ENCODE measurements at regions not wholly inside any gene's neighbourhood (a gene's known extent, or its start where the extent isn't known, plus 50 kb on each side); places are given as distances from the start of the nearest gene placed in this dataset.
"Not testable (repeated sequence)": the region's sequence is repeated elsewhere in the genome, so short reads cannot be mapped to it uniquely, and the experiment has no call there.

GRCh38 chr5:100341485-100341884, 193.7 kb upstream of the FAM174A start:
- not testable (repeated sequence) for H3K4ac ChIP-seq (ENCODE audit: low read length); H3K4me1 ChIP-seq (ENCODE audit: control insufficient read depth in 2 of 2, insufficient read depth in 1 of 2, low read depth in 1 of 2, low read length in 2 of 2); H4K8ac ChIP-seq (ENCODE audit: low read depth, low read length); H3K4me3 ChIP-seq (ENCODE audit: low read length in 2 of 2); H3K79me1 ChIP-seq (ENCODE audit: low read depth, low read length); H2BK120ac ChIP-seq (ENCODE audit: low read depth, low read length); H3K27me3 ChIP-seq (ENCODE audit: control insufficient read depth in 3 of 3, insufficient read depth in 3 of 3, low read depth in 1 of 3, low read length in 3 of 3); H3K23ac ChIP-seq (ENCODE audit: low read depth, low read length, poor library complexity); H3K36me3 ChIP-seq (replicated peaks in 1 of 2; ENCODE audit: control insufficient read depth in 2 of 2, insufficient read depth in 2 of 2, low read length in 2 of 2); H3K9me3 ChIP-seq (replicated peaks in 1 of 2; ENCODE audit: control insufficient read depth in 2 of 2, insufficient read depth in 1 of 2, low read depth in 1 of 2, low read length in 2 of 2); H2BK15ac ChIP-seq (ENCODE audit: low read length); H3K9ac ChIP-seq (ENCODE audit: low read depth, low read length, poor library complexity); H3K14ac ChIP-seq (ENCODE audit: low read length); H2AFZ ChIP-seq (ENCODE audit: low read length); H3K18ac ChIP-seq (ENCODE audit: low read length); DNase-seq (ENCODE audit: low spot score); H2AK5ac ChIP-seq (ENCODE audit: low read depth, low read length); H3K27ac ChIP-seq (replicated peaks; ENCODE audit: low read length); H2BK12ac ChIP-seq (ENCODE audit: low read length); H2BK5ac ChIP-seq (ENCODE audit: low read length); H4K91ac ChIP-seq (ENCODE audit: low read depth, low read length, poor library complexity); H3K4me2 ChIP-seq (ENCODE audit: insufficient read depth, low read length, poor library complexity, severe bottlenecking)
- WGBS, 2 donors (ENCODE audit: extremely low coverage in 2 of 2, insufficient read length in 2 of 2, insufficient replicate concordance in 1 of 2): no CpG with 5 or more reads among the region's 3 CpGs

DNA sequence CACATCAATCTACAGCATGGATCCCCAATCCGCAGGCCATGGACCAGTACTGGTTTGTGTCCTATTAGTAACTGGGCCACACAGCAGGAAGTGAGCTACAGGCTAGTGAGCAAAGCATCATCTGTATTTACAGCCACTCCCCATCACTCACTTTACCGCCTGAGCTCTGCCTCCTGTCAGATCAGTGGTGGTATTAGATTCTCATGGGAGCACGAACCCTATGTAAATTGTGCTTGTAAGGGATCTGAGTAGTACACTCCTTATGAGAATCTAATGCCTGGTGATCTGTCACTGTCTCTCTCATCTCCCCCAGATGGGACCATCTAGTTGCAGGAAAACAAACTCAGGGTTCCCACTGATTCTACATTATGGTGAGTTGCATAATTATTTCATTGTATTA, 212.7 kb upstream of the FAM174A start:
- no peak overlapping the region for H3K4ac ChIP-seq (ENCODE audit: low read length)
- no peaks in the 10 kb centered on the region for H3K4me1 ChIP-seq (ENCODE audit: control insufficient read depth in 2 of 2, insufficient read depth in 1 of 2, low read depth in 1 of 2, low read length in 2 of 2)
- H3K9me3 ChIP-seq (replicated peaks in 1 of 2; ENCODE audit: control insufficient read depth in 2 of 2, insufficient read depth in 1 of 2, low read depth in 1 of 2, low read length in 2 of 2): no peaks in the 10 kb centered on the region
- no peak overlapping the region for H4K8ac ChIP-seq (ENCODE audit: low read depth, low read length)
- H2BK12ac ChIP-seq (ENCODE audit: low read length): no peak overlapping the region
- H2AFZ ChIP-seq (ENCODE audit: low read length): no peak overlapping the region
- no peak overlapping the region for H3K18ac ChIP-seq (ENCODE audit: low read length)
- no peak for DNase-seq (ENCODE audit: low spot score)
- no peaks in the 10 kb centered on the region for H3K36me3 ChIP-seq (replicated peaks in 1 of 2; ENCODE audit: control insufficient read depth in 2 of 2, insufficient read depth in 2 of 2, low read length in 2 of 2)
- H3K23ac ChIP-seq (ENCODE audit: low read depth, low read length, poor library complexity): no peak overlapping the region
- H3K4me3 ChIP-seq (ENCODE audit: low read length in 2 of 2): no peak overlapping the region
- H4K91ac ChIP-seq (ENCODE audit: low read depth, low read length, poor library complexity): no peak overlapping the region
- no peak overlapping the region for H3K14ac ChIP-seq (ENCODE audit: low read length)
- H2BK15ac ChIP-seq (ENCODE audit: low read length): no peak overlapping the region
- no peak overlapping the region for H2BK120ac ChIP-seq (ENCODE audit: low read depth, low read length)
- no peak overlapping the region for H2BK5ac ChIP-seq (ENCODE audit: low read length)
- no peak overlapping the region for H3K4me2 ChIP-seq (ENCODE audit: insufficient read depth, low read length, poor library complexity, severe bottlenecking)
- H3K27me3 ChIP-seq (ENCODE audit: control insufficient read depth in 3 of 3, insufficient read depth in 3 of 3, low read depth in 1 of 3, low read length in 3 of 3): no peaks in the 10 kb centered on the region
- no peak overlapping the region for H3K27ac ChIP-seq (replicated peaks; ENCODE audit: low read length)
- H3K9ac ChIP-seq (ENCODE audit: low read depth, low read length, poor library complexity): no peak overlapping the region
- no peak overlapping the region for H2AK5ac ChIP-seq (ENCODE audit: low read depth, low read length)
- no CpG with 5 or more reads among the region's 3 CpGs for WGBS, 2 donors (ENCODE audit: extremely low coverage in 2 of 2, insufficient read length in 2 of 2, insufficient replicate concordance in 1 of 2)
- H3K79me1 ChIP-seq (ENCODE audit: low read depth, low read length): no peaks in the 10 kb centered on the region

- Histone ChIP-seq H2BK12ac (ENCODE audit: low read length) (no peak overlapping the region), H3K18ac (ENCODE audit: low read length) (no peak overlapping the region), H2BK15ac (ENCODE audit: low read length) (no peak overlapping the region), H3K4me3 (ENCODE audit: low read length in 2 of 2) (no peak overlapping the region), H3K27ac (replicated peaks; ENCODE audit: low read length) (no peak overlapping the region), H3K14ac (ENCODE audit: low read length) (no peak overlapping the region), H4K8ac (ENCODE audit: low read depth, low read length) (no peak overlapping the region), H2AK5ac (ENCODE audit: low read depth, low read length) (no peak overlapping the region), H3K4ac (ENCODE audit: low read length) (no peak overlapping the region), H3K36me3 (replicated peaks in 1 of 2; ENCODE audit: control insufficient read depth in 2 of 2, insufficient read depth in 2 of 2, low read length in 2 of 2) (no peaks in the 10 kb centered on the region), H2BK5ac (ENCODE audit: low read length) (no peak overlapping the region), H3K4me1 (ENCODE audit: control insufficient read depth in 2 of 2, insufficient read depth in 1 of 2, low read depth in 1 of 2, low read length in 2 of 2) (no peaks in the 10 kb centered on the region), H2AFZ (ENCODE audit: low read length) (no peak overlapping the region), H3K4me2 (ENCODE audit: insufficient read depth, low read length, poor library complexity, severe bottlenecking) (no peak overlapping the region), H2BK120ac (ENCODE audit: low read depth, low read length) (no peak overlapping the region), H3K9me3 (replicated peaks in 1 of 2; ENCODE audit: control insufficient read depth in 2 of 2, insufficient read depth in 1 of 2, low read depth in 1 of 2, low read length in 2 of 2) (no peaks in the 10 kb centered on the region), H4K91ac (ENCODE audit: low read depth, low read length, poor library complexity) (no peak overlapping the region), H3K9ac (ENCODE audit: low read depth, low read length, poor library complexity) (no peak overlapping the region), H3K23ac (ENCODE audit: low read depth, low read length, poor library complexity) (no peak overlapping the region), H3K79me1 (ENCODE audit: low read depth, low read length) (no peaks in the 10 kb centered on the region), H3K27me3 (ENCODE audit: control insufficient read depth in 3 of 3, insufficient read depth in 3 of 3, low read depth in 1 of 3, low read length in 3 of 3) (no peaks in the 10 kb centered on the region)
- DNase-seq (ENCODE audit: low spot score): no peak
- WGBS, 2 donors (ENCODE audit: extremely low coverage in 2 of 2, insufficient read length in 2 of 2, insufficient replicate concordance in 1 of 2): no CpG with 5 or more reads among the region's 2 CpGs
Measured at GRCh38 chr5:100319885-100320284, 215.3 kb upstream of the FAM174A start.

DNA sequence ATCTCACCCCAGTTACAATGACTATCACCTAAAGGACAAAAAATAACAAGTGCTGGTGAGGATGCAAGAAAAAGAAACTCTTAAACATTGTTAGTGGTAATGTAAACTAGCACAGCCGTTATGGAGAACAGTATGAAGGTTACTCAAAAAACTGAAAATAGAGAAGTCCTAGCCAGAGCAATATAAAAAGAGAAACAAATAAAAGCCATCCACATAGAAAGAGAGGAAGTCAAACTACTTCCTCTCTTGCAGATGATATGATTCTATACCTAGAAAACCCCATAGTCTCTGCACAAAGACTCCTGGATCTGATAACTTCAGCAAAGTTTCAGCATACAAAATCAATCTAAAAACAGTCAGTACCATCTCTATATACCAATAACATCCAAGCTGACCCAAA, 221.5 kb upstream of the FAM174A start:
- H3K4me3 ChIP-seq (ENCODE audit: low read length in 2 of 2): no peak overlapping the region
- no peak overlapping the region for H2AK5ac ChIP-seq (ENCODE audit: low read depth, low read length)
- no peak overlapping the region for H2BK15ac ChIP-seq (ENCODE audit: low read length)
- H2AFZ ChIP-seq (ENCODE audit: low read length): no peak overlapping the region
- H3K27me3 ChIP-seq (ENCODE audit: control insufficient read depth in 3 of 3, insufficient read depth in 3 of 3, low read depth in 1 of 3, low read length in 3 of 3): no peaks in the 10 kb centered on the region
- no peak overlapping the region for H2BK5ac ChIP-seq (ENCODE audit: low read length)
- no peak overlapping the region for H3K27ac ChIP-seq (replicated peaks; ENCODE audit: low read length)
- peaks cover 0 to 3% of the 10 kb centered on the region in 2 donors for H3K9me3 ChIP-seq (replicated peaks in 1 of 2; ENCODE audit: control insufficient read depth in 2 of 2, insufficient read depth in 1 of 2, low read depth in 1 of 2, low read length in 2 of 2)
- H3K23ac ChIP-seq (ENCODE audit: low read depth, low read length, poor library complexity): no peak overlapping the region
- H3K9ac ChIP-seq (ENCODE audit: low read depth, low read length, poor library complexity): no peak overlapping the region
- H3K18ac ChIP-seq (ENCODE audit: low read length): no peak overlapping the region
- H4K8ac ChIP-seq (ENCODE audit: low read depth, low read length): no peak overlapping the region
- DNase-seq (ENCODE audit: low spot score): no peak
- H4K91ac ChIP-seq (ENCODE audit: low read depth, low read length, poor library complexity): no peak overlapping the region
- no peak overlapping the region for H2BK12ac ChIP-seq (ENCODE audit: low read length)
- H2BK120ac ChIP-seq (ENCODE audit: low read depth, low read length): no peak overlapping the region
- H3K79me1 ChIP-seq (ENCODE audit: low read depth, low read length): no peaks in the 10 kb centered on the region
- H3K4me2 ChIP-seq (ENCODE audit: insufficient read depth, low read length, poor library complexity, severe bottlenecking): no peak overlapping the region
- no peaks in the 10 kb centered on the region for H3K36me3 ChIP-seq (replicated peaks in 1 of 2; ENCODE audit: control insufficient read depth in 2 of 2, insufficient read depth in 2 of 2, low read length in 2 of 2)
- H3K4me1 ChIP-seq (ENCODE audit: control insufficient read depth in 2 of 2, insufficient read depth in 1 of 2, low read depth in 1 of 2, low read length in 2 of 2): no peaks in the 10 kb centered on the region
- H3K4ac ChIP-seq (ENCODE audit: low read length): no peak overlapping the region
- WGBS, 2 donors (ENCODE audit: extremely low coverage in 2 of 2, insufficient read length in 2 of 2, insufficient replicate concordance in 1 of 2): no CpG with 5 or more reads among the region's 1 CpG
- no peak overlapping the region for H3K14ac ChIP-seq (ENCODE audit: low read length)
